Loucy (cell line): ENCODE measurements at regions not wholly inside any gene's neighbourhood (a gene's known extent, or its start where the extent isn't known, plus 50 kb on each side); places are given as distances from the start of the nearest gene placed in this dataset.

Experiments
- H2AFZ ChIP-seq: fragments of 200-600 bp; sonication (generic); 2 replicates; pipeline ENCODE4 v1.6.0; 2016; ENCODE audit warnings: antibody characterized with exemption, mild to moderate bottlenecking, low read length, moderate library complexity
- H3F3A ChIP-seq: fragments of 200-600 bp; 2 replicates; pipeline ENCODE4 v1.6.0; 2016; ENCODE audit warnings: antibody characterized with exemption, low read depth, mild to moderate bottlenecking
- H3K27me3 ChIP-seq: fragments of 200-600 bp; sonication (generic); 2 replicates; pipeline ENCODE4 v1.6.1; 2014; ENCODE audit warnings: low read length, mild to moderate bottlenecking; ENCODE audit not compliant: insufficient read depth, poor library complexity, severe bottlenecking
- H3K36me3 ChIP-seq: fragments of 200-600 bp; sonication (generic); 2 replicates; pipeline ENCODE4 v1.6.1; 2016; ENCODE audit warnings: low read length; ENCODE audit not compliant: insufficient read depth
- H3K4me1 ChIP-seq: fragments of 200-600 bp; sonication (generic); 2 replicates; pipeline ENCODE4 v1.5.1; 2014; ENCODE audit warnings: low read length, mild to moderate bottlenecking; ENCODE audit not compliant: insufficient read depth, poor library complexity, severe bottlenecking
- H3K4me2 ChIP-seq: fragments of 200-600 bp; sonication (generic); 2 replicates; pipeline ENCODE4 v1.6.0; 2014; ENCODE audit warnings: antibody characterized with exemption, low read length, low read depth, mild to moderate bottlenecking; ENCODE audit not compliant: poor library complexity, severe bottlenecking
- H3K4me3 ChIP-seq: fragments of 200-600 bp; sonication (generic); 2 replicates; pipeline ENCODE4 v1.5.1; 2014; ENCODE audit warnings: low read length, mild to moderate bottlenecking, mixed read lengths; ENCODE audit not compliant: poor library complexity, severe bottlenecking
- H3K79me2 ChIP-seq: fragments of 200-600 bp; sonication (generic); 2 replicates; pipeline ENCODE4 v1.6.1; 2014; ENCODE audit warnings: low read length; ENCODE audit not compliant: insufficient read depth
- H3K9ac ChIP-seq: fragments of 200-600 bp; sonication (generic); 2 replicates; pipeline ENCODE4 v1.6.0; 2014; ENCODE audit warnings: mild to moderate bottlenecking, low read depth, low read length, moderate library complexity; ENCODE audit not compliant: poor library complexity, severe bottlenecking
- H3K9me2 ChIP-seq: fragments of 200-600 bp; sonication (generic); replicated peaks from 2 replicates; pipeline ENCODE4 v1.6.1; 2016; ENCODE audit warnings: low read depth, low read length, mixed read lengths
- H3K9me3 ChIP-seq: fragments of 200-600 bp; sonication (generic); 2 replicates; pipeline ENCODE4 v1.6.1; 2014; ENCODE audit warnings: mild to moderate bottlenecking, antibody characterized with exemption, low read length, low read depth; ENCODE audit not compliant: insufficient read depth
- H4K20me1 ChIP-seq: fragments of 200-600 bp; sonication (generic); 2 replicates; pipeline ENCODE4 v1.6.0; 2014; ENCODE audit warnings: antibody characterized with exemption, low read length, mild to moderate bottlenecking; ENCODE audit not compliant: insufficient read depth, poor library complexity, severe bottlenecking
- CTCF ChIP-seq: fragments of 200-600 bp; sonication (generic); conservative IDR thresholded peaks from 2 replicates; pipeline ENCODE4 v1.5.1; 2014; ENCODE audit warnings: mild to moderate bottlenecking, antibody characterized with exemption, low read length
- EZH2phosphoT487 ChIP-seq: fragments of 200-600 bp; IDR thresholded peaks from 2 replicates; pipeline ENCODE4 v1.6.1; 2018; ENCODE audit warnings: antibody characterized with exemption, mild to moderate bottlenecking, moderate library complexity, borderline replicate concordance

- H4K20me1 ChIP-seq, result no peaks in the 10 kb centered on the region
- no peaks in the 10 kb centered on the region for H3K9me2 ChIP-seq
- H3F3A ChIP-seq, result no peaks in the 10 kb centered on the region
- no peaks in the 10 kb centered on the region for H3K9me3 ChIP-seq
- no peak overlapping the region for H3K9ac ChIP-seq
- H3K4me2 ChIP-seq, result no peak overlapping the region
- TF ChIP-seq CTCF (no peak), EZH2phosphoT487 (no peak)
- H3K4me3 ChIP-seq, result no peak overlapping the region
- H3K4me1 ChIP-seq, result no peaks in the 10 kb centered on the region
- H2AFZ ChIP-seq, result no peak overlapping the region
- H3K79me2 ChIP-seq, result no peaks in the 10 kb centered on the region
- H3K36me3 ChIP-seq, result no peaks in the 10 kb centered on the region
- no peaks in the 10 kb centered on the region for H3K27me3 ChIP-seq
Measured at GRCh38 chr2:184187421-184187971, 410.8 kb upstream of the ZNF804A start.

- no peaks in the 10 kb centered on the region for H3K9me3 ChIP-seq
- H3K4me3 ChIP-seq, result no peak overlapping the region
- H3K79me2 ChIP-seq, result no peaks in the 10 kb centered on the region
- H3F3A ChIP-seq, result no peaks in the 10 kb centered on the region
- no peaks in the 10 kb centered on the region for H4K20me1 ChIP-seq
- no peak overlapping the region for H2AFZ ChIP-seq
- no peak overlapping the region for H3K4me2 ChIP-seq
- H3K9me2 ChIP-seq, result no peaks in the 10 kb centered on the region
- H3K36me3 ChIP-seq, result no peaks in the 10 kb centered on the region
- TF ChIP-seq CTCF, result no peak
- no peak for TF ChIP-seq EZH2phosphoT487
- H3K27me3 ChIP-seq, result no peaks in the 10 kb centered on the region
- no peak overlapping the region for H3K9ac ChIP-seq
- no peaks in the 10 kb centered on the region for H3K4me1 ChIP-seq
Measured at GRCh38 chr2:184190725-184191124, 407.6 kb upstream of the ZNF804A start.

- no peak overlapping the region for H3K4me2 ChIP-seq
- no peaks in the 10 kb centered on the region for H3K4me1 ChIP-seq
- no peaks in the 10 kb centered on the region for H3K36me3 ChIP-seq
- no peaks in the 10 kb centered on the region for H3K79me2 ChIP-seq
- H3K4me3 ChIP-seq, result no peak overlapping the region
- TF ChIP-seq CTCF (no peak), EZH2phosphoT487 (no peak)
- H2AFZ ChIP-seq, result no peak overlapping the region
- no peak overlapping the region for H3K9ac ChIP-seq
- H3K27me3 ChIP-seq, result no peaks in the 10 kb centered on the region
- no peaks in the 10 kb centered on the region for H3K9me2 ChIP-seq
- no peaks in the 10 kb centered on the region for H3F3A ChIP-seq
- H4K20me1 ChIP-seq, result no peaks in the 10 kb centered on the region
- H3K9me3 ChIP-seq, result no peaks in the 10 kb centered on the region
Measured at GRCh38 chr2:184192649-184193048, 405.7 kb upstream of the ZNF804A start.
